Left cardiac atrium (tissue), 4 donors: ENCODE measurements at regions not wholly inside any gene's neighbourhood (a gene's known extent, or its start where the extent isn't known, plus 50 kb on each side); places are given as distances from the start of the nearest gene placed in this dataset.

ENCODE experiments used
- ATAC-seq, 2 donors: fragments of 200-7000 bp; cut with Tn5 transposase; one replicate each; pipeline ENCODE4 v1.9.1; 2020; ENCODE audit warnings: mild to moderate bottlenecking in 2 of 2, moderate library complexity in 2 of 2
- DNase-seq: peaks from one replicate; pipeline ENCODE4 v3.0.0-alpha.2; 2020
- intact Hi-C, 2 donors: fragments of 100-400 bp; cut with DNase I; formaldehyde crosslinking; loops; one replicate each; pipeline versions ENCODE4 v1.14.1 to v1.15.1; 2022 to 2023
- donor health status: DM: no; HTN: yes; CAD: no.
- donor health status: DM: no; HTN: yes; CAD: no; lungs with severe emphysema.
- donor health status: DM: yes; HTN: yes; CAD: no.
- donor health status: Dilated cardiomyopathy.

- ATAC-seq (no peak), DNase-seq (no peak)
- intact Hi-C loops: no loop called here
Observed at GRCh38 chr15:97224191-97224641, 736.3 kb upstream of the ARRDC4 start.

- intact Hi-C loops: loop anchor here in 1 of 2 donors (10.0 kb wide), 2 partner anchors 880 to 1980 kb away; no protein-coding TSS in a partner anchor
- ATAC-seq (peak in 1 of 2 donors; percentile 70), DNase-seq (peak; percentile 41)
Observed at GRCh38 chr15:97234851-97235610, 725.5 kb upstream of the ARRDC4 start.

GRCh38 chr15:97235611-97235985, 724.9 kb upstream of the ARRDC4 start:
- no peak for DNase-seq
- no peak for ATAC-seq
- intact Hi-C loops: loop anchor here in 1 of 2 donors (10.0 kb wide), 2 partner anchors 881 to 1981 kb away; no protein-coding TSS in a partner anchor

- no peak for ATAC-seq
- DNase-seq: no peak
- intact Hi-C loops: loop anchor here in 1 of 2 donors (10.0 kb wide), 2 partner anchors 881 to 1981 kb away; no protein-coding TSS in a partner anchor
Observed at GRCh38 chr15:97236140-97236539, 724.4 kb upstream of the ARRDC4 start.

DNA sequence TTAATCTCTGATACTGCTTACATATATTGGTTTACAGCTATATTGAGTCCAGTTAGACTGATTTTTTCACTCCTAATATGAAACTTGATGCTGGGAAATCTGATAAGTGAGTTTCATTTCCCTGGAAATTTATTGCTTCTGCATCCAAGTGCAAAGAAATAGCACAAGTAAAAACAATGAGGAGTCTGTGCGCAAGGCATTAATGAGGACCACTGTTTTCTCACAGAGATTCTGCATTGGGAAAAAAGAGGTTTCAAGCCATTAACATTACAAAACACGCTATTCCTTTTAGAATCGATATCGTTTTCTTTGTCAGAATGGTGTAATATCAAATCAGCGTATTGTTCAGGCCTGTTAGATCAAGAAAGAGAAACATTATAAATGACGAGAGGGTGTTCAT, 723.3 kb upstream of the ARRDC4 start:
- intact Hi-C loops: loop anchor here in 1 of 2 donors (10.0 kb wide), 2 partner anchors 882 to 1982 kb away; no protein-coding TSS in a partner anchor
- no peak for DNase-seq
- ATAC-seq: no peak

- ATAC-seq: no peak
- intact Hi-C loops: loop anchor here in 1 of 2 donors (10.0 kb wide), 1 partner anchor 506 kb away; no protein-coding TSS in a partner anchor
- no peak for DNase-seq
Observed at GRCh38 chr15:97248376-97248775, 712.1 kb upstream of the ARRDC4 start.

- DNase-seq: no peak
- no peak for ATAC-seq
- intact Hi-C loops: no loop called here
Observed at GRCh38 chr15:97259943-97260342, 700.6 kb upstream of the ARRDC4 start.

GRCh38 chr15:97301166-97301565, 659.3 kb upstream of the ARRDC4 start:
- no peak for ATAC-seq
- DNase-seq: no peak
- intact Hi-C loops: no loop called here

- no peak for DNase-seq
- intact Hi-C loops: no loop called here
- ATAC-seq: peak in 1 of 2 donors; percentile 84
Observed at GRCh38 chr15:97316362-97316761, 644.1 kb upstream of the ARRDC4 start.

DNA sequence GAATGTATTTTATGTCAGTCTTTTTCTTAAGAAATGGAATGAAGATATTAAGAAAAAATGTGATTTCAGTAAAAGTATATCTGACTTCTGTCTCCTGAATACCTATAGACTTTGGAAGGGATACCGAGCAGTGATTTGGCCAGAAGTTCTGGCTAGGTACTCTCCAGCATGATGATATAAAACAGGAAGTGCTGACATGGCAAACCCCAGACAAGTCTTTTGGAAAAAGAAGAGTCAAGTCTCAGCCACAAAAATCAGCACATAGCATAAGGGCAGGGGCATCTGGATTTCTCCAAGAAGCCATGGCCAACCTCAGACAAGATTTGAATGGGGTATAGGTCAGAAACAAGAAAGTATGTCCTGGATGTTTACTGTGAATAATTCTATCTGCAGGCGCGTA, 643.3 kb upstream of the ARRDC4 start:
- ATAC-seq (no peak), DNase-seq (no peak)
- intact Hi-C loops: no loop called here

DNA sequence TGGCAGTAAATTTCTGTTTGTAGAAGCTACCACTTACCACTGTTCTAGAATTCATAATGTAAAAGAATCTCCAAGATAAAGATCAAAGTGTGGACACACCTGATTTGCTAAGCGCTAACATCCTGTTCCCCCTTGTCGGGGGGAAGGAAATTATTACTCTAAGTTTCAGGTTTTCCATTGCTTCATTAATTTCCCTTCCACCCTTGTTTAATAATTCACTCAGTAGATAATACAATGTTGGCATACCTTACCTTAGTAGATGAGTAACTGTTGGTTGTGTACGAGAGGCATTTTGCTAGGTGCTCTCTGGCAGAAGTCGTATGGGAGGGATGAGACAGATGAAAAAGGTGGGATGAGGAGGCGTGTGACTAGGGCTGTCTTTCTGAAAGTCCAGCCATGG, 641.2 kb upstream of the ARRDC4 start:
- ATAC-seq: no peak
- intact Hi-C loops: no loop called here
- DNase-seq: no peak

- DNase-seq: no peak
- intact Hi-C loops: no loop called here
- ATAC-seq: no peak
Observed at GRCh38 chr15:97346221-97346620, 614.3 kb upstream of the ARRDC4 start.

DNA sequence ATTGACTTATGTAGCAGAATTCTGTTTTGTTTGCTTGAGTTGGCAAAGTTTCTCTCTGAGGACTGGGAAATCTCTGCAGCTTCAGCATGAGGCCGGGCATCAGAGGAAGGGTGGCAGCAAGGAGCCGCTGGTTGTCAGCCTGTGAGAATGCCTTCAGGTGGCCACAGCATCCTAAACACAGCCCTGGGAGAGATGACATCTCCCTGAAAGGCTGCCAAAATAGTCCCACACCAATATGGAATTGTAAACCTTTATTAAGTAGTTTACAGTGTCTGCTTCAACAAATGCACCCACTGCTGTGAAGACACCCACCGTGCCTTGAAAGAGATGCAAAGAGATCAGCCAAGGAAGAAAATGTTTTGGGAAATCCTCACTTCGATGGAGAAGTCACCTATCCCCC, 609.7 kb upstream of the ARRDC4 start:
- intact Hi-C loops: no loop called here
- ATAC-seq (no peak), DNase-seq (no peak)

GRCh38 chr15:97383516-97383915, 577.0 kb upstream of the ARRDC4 start:
- intact Hi-C loops: no loop called here
- DNase-seq: no peak
- no peak for ATAC-seq

- intact Hi-C loops: no loop called here
- DNase-seq (no peak), ATAC-seq (no peak)
Observed at GRCh38 chr15:97386940-97387339, 573.6 kb upstream of the ARRDC4 start.

- DNase-seq (no peak), ATAC-seq (no peak)
- intact Hi-C loops: no loop called here
Observed at GRCh38 chr15:97401195-97401594, 559.3 kb upstream of the ARRDC4 start.

DNA sequence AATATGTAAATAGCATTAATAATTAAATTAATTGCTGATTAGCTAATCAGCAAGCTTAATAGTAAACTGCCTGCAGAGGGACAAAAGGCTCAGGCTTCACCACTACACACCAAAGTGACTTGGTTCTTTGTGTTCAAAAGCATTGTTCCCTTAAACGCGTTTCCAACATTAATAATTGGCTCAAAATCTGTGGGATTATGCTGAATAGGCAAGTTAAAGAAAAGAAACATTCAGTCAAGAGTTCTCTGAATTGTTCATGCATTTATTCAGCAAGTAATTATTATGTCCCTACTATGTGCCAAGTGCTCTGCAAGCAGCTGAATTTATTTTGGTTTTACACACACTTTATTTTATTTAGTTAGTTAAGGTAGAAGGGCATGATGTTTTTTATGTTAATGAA, 558.5 kb upstream of the ARRDC4 start:
- DNase-seq (no peak), ATAC-seq (no peak)
- intact Hi-C loops: no loop called here

DNA sequence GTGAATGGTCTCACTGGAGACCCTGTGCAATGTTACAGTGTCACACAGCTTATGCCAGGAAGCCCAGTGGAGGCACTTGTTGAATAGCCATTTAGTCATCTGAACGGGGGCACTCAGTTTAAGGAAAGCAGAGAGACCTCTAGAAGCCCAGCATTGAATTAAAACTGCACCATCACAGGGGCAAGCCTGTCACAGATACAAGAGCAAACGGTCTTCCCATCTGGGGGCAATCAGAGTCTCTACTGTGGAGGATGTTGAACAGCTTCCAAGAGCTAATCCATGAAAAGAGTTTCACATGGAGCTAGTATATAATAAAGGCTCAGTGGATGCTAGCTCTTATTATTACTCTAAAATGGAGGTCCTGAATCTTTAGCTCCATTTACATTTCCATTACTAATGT, 553.7 kb upstream of the ARRDC4 start:
- intact Hi-C loops: no loop called here
- no peak for DNase-seq
- no peak for ATAC-seq

DNA sequence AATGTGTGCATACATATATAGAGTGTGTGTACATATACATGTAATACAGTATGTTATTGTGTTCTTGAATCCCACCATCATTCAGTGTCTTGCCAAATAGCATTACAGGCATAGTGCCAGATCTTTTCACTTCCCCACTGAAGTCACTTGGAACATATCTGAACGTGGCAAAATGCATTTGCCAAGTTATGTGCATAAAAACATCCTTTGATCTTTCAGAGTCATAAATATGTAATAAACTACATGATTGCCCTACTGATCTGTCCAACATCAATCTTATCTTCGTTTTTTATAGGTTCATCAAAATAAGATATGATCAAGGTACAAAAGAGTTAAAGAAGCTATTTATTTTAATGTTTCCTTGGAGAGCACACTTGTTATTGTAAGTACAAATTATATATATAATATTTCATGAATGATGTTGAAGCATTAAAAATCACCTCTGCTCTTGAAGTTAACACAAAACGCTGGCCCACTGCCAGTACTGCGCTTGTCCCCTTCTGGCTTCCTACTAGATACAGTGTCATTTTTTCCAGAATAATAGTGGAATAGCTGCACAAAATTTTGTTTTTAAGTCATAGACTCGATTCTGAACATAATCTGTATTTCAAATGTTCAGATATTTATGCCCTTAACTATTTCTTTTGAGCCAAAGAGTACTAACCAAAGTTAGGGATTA, 549.5 kb upstream of the ARRDC4 start:
- DNase-seq: peak; percentile 15
- no peak for ATAC-seq
- intact Hi-C loops: no loop called here

GRCh38 chr15:97420130-97420529, 540.4 kb upstream of the ARRDC4 start:
- DNase-seq (no peak), ATAC-seq (no peak)
- intact Hi-C loops: no loop called here

DNA sequence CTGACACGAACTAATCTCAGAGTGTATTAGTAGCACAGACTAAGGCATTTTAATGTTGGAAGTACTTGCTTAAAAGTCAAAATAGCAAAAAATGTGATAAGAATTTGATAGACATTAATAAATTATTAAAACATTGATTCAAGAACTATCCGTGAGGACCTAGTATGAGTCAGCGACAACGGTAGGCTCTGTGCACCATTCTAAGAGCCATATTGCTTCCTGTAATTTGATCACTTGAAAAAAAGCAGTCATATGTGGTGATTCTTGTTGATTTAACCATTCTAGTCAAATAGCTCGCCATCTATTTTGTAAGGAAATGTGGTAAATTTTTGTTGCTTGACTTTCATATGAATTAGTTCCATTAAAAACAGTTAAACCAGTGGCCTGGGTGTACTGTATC, 534.9 kb upstream of the ARRDC4 start:
- intact Hi-C loops: no loop called here
- DNase-seq (no peak), ATAC-seq (no peak)
